Loucy (cell line): ENCODE measurements at regions not wholly inside any gene's neighbourhood (a gene's known extent, or its start where the extent isn't known, plus 50 kb on each side); places are given as distances from the start of the nearest gene placed in this dataset.

ENCODE experiments used
- H2AFZ ChIP-seq: fragments of 200-600 bp; sonication (generic); 2 replicates; pipeline ENCODE4 v1.6.0; 2016; ENCODE audit warnings: antibody characterized with exemption, mild to moderate bottlenecking, low read length, moderate library complexity
- H3F3A ChIP-seq: fragments of 200-600 bp; 2 replicates; pipeline ENCODE4 v1.6.0; 2016; ENCODE audit warnings: antibody characterized with exemption, low read depth, mild to moderate bottlenecking
- H3K27me3 ChIP-seq: fragments of 200-600 bp; sonication (generic); 2 replicates; pipeline ENCODE4 v1.6.1; 2014; ENCODE audit warnings: low read length, mild to moderate bottlenecking; ENCODE audit not compliant: insufficient read depth, poor library complexity, severe bottlenecking
- H3K36me3 ChIP-seq: fragments of 200-600 bp; sonication (generic); 2 replicates; pipeline ENCODE4 v1.6.1; 2016; ENCODE audit warnings: low read length; ENCODE audit not compliant: insufficient read depth
- H3K4me1 ChIP-seq: fragments of 200-600 bp; sonication (generic); 2 replicates; pipeline ENCODE4 v1.5.1; 2014; ENCODE audit warnings: low read length, mild to moderate bottlenecking; ENCODE audit not compliant: insufficient read depth, poor library complexity, severe bottlenecking
- H3K4me2 ChIP-seq: fragments of 200-600 bp; sonication (generic); 2 replicates; pipeline ENCODE4 v1.6.0; 2014; ENCODE audit warnings: antibody characterized with exemption, low read length, low read depth, mild to moderate bottlenecking; ENCODE audit not compliant: poor library complexity, severe bottlenecking
- H3K4me3 ChIP-seq: fragments of 200-600 bp; sonication (generic); 2 replicates; pipeline ENCODE4 v1.5.1; 2014; ENCODE audit warnings: low read length, mild to moderate bottlenecking, mixed read lengths; ENCODE audit not compliant: poor library complexity, severe bottlenecking
- H3K79me2 ChIP-seq: fragments of 200-600 bp; sonication (generic); 2 replicates; pipeline ENCODE4 v1.6.1; 2014; ENCODE audit warnings: low read length; ENCODE audit not compliant: insufficient read depth
- H3K9ac ChIP-seq: fragments of 200-600 bp; sonication (generic); 2 replicates; pipeline ENCODE4 v1.6.0; 2014; ENCODE audit warnings: mild to moderate bottlenecking, low read depth, low read length, moderate library complexity; ENCODE audit not compliant: poor library complexity, severe bottlenecking
- H3K9me2 ChIP-seq: fragments of 200-600 bp; sonication (generic); replicated peaks from 2 replicates; pipeline ENCODE4 v1.6.1; 2016; ENCODE audit warnings: low read depth, low read length, mixed read lengths
- H3K9me3 ChIP-seq: fragments of 200-600 bp; sonication (generic); 2 replicates; pipeline ENCODE4 v1.6.1; 2014; ENCODE audit warnings: mild to moderate bottlenecking, antibody characterized with exemption, low read length, low read depth; ENCODE audit not compliant: insufficient read depth
- H4K20me1 ChIP-seq: fragments of 200-600 bp; sonication (generic); 2 replicates; pipeline ENCODE4 v1.6.0; 2014; ENCODE audit warnings: antibody characterized with exemption, low read length, mild to moderate bottlenecking; ENCODE audit not compliant: insufficient read depth, poor library complexity, severe bottlenecking
- EZH2phosphoT487 ChIP-seq: fragments of 200-600 bp; IDR thresholded peaks from 2 replicates; pipeline ENCODE4 v1.6.1; 2018; ENCODE audit warnings: antibody characterized with exemption, mild to moderate bottlenecking, moderate library complexity, borderline replicate concordance
- TF ChIP-seq, protein P1 (sequence below): fragments of 200-600 bp; sonication (generic); conservative IDR thresholded peaks from 2 replicates; pipeline ENCODE4 v1.5.1; 2014; ENCODE audit warnings: mild to moderate bottlenecking, antibody characterized with exemption, low read length

DNA sequence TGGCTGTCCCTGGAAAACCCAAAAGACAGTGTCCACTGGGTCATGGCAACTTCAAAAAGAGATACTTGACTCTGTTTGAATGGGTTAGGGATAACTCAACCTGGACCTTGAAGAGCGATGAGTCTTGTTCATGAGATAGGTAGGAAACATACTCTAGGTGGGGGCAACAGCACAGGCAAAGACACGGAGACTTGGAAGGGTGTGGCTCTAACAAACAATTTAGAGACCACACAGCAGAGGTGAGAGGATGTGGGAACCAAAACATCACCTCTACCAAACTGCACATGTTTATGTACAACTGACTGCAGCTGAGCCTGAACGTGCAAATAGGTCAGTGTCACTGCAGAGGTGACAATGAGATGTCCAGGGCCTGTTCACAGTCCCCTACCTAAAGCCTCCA lies 247.7 kb upstream of the ADRA1B start:
- Histone ChIP-seq H3K9ac (no peak overlapping the region), H3K9me2 (no peaks in the 10 kb centered on the region), H3F3A (no peaks in the 10 kb centered on the region), H3K9me3 (no peaks in the 10 kb centered on the region), H3K27me3 (no peaks in the 10 kb centered on the region), H3K79me2 (no peaks in the 10 kb centered on the region), H3K4me2 (no peak overlapping the region), H4K20me1 (no peaks in the 10 kb centered on the region), H3K4me1 (no peaks in the 10 kb centered on the region), H3K4me3 (no peak overlapping the region), H2AFZ (no peak overlapping the region), H3K36me3 (no peaks in the 10 kb centered on the region)
- TF ChIP-seq EZH2phosphoT487 = no peak
- TF ChIP-seq, protein P1, sequence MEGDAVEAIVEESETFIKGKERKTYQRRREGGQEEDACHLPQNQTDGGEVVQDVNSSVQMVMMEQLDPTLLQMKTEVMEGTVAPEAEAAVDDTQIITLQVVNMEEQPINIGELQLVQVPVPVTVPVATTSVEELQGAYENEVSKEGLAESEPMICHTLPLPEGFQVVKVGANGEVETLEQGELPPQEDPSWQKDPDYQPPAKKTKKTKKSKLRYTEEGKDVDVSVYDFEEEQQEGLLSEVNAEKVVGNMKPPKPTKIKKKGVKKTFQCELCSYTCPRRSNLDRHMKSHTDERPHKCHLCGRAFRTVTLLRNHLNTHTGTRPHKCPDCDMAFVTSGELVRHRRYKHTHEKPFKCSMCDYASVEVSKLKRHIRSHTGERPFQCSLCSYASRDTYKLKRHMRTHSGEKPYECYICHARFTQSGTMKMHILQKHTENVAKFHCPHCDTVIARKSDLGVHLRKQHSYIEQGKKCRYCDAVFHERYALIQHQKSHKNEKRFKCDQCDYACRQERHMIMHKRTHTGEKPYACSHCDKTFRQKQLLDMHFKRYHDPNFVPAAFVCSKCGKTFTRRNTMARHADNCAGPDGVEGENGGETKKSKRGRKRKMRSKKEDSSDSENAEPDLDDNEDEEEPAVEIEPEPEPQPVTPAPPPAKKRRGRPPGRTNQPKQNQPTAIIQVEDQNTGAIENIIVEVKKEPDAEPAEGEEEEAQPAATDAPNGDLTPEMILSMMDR = no peak

DNA sequence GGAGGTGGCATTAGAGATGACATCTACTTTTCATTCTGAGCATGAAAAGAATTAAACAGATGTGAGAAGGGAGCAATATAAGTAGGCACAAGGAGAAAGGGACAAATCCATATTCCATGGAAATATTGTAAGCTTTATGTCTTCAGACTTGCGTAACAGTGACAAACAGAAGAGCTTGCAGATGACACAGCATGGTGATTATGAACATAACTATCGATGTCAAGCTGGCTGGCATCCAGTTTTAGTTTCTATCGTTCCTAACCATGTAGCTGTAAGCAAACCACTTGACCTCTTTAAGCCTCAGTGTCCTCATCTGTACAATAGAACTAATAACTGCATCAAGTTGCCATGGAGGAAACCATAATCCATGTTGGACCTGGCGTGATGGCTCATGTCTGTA lies 246.7 kb upstream of the ADRA1B start:
- Histone ChIP-seq H3F3A (no peaks in the 10 kb centered on the region), H3K9me3 (no peaks in the 10 kb centered on the region), H3K36me3 (no peaks in the 10 kb centered on the region), H2AFZ (no peak overlapping the region), H3K4me2 (no peak overlapping the region), H3K9ac (no peak overlapping the region), H3K4me3 (no peak overlapping the region), H3K9me2 (no peaks in the 10 kb centered on the region), H4K20me1 (no peaks in the 10 kb centered on the region), H3K4me1 (no peaks in the 10 kb centered on the region), H3K27me3 (no peaks in the 10 kb centered on the region), H3K79me2 (no peaks in the 10 kb centered on the region)
- TF ChIP-seq, protein P1 = no peak
- no peak for TF ChIP-seq EZH2phosphoT487

DNA sequence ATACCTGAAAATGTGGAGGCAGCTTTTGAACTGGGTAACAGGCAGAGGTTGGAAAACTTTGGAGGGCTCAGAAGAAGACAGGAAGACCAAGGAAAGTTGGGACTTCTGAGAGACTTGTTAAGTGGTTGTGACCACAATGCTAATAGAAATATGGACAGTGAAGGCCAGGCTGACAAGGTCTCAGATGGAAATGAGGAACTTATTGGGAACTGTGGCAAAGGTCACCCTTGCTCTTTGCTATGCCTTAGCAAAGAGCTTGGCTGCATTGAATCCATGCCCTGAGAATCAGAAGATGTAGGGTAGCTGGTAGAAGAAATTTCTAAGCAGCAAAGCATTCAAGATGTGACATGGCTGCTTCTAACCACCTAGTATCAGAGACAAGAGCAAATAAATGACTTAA lies 244.4 kb upstream of the ADRA1B start:
- TF ChIP-seq EZH2phosphoT487 = no peak
- TF ChIP-seq, protein P1 = no peak
- no peaks in the 10 kb centered on the region for H3K79me2 ChIP-seq
- no peaks in the 10 kb centered on the region for H4K20me1 ChIP-seq
- no peaks in the 10 kb centered on the region for H3F3A ChIP-seq
- H3K4me3 ChIP-seq = no peak overlapping the region
- no peak overlapping the region for H2AFZ ChIP-seq
- H3K9me3 ChIP-seq = no peaks in the 10 kb centered on the region
- no peaks in the 10 kb centered on the region for H3K4me1 ChIP-seq
- no peak overlapping the region for H3K9ac ChIP-seq
- H3K27me3 ChIP-seq = no peaks in the 10 kb centered on the region
- no peak overlapping the region for H3K4me2 ChIP-seq
- H3K9me2 ChIP-seq = no peaks in the 10 kb centered on the region
- H3K36me3 ChIP-seq = no peaks in the 10 kb centered on the region
